ENCODE measurements at regions not wholly inside any gene's neighbourhood (a gene's known extent, or its start where the extent isn't known, plus 50 kb on each side); places are given as distances from the start of the nearest gene placed in this dataset.

GRCh38 chr12:58747533-58747932, 172.8 kb downstream of the LRIG3 start:
- no peak for TF ChIP-seq CTCF (IDR thresholded peaks at IDR 0.05; ENCODE audit: borderline replicate concordance, extremely low read depth, low read length, poor library complexity, severe bottlenecking)
- no peak for TF ChIP-seq EZH2 (IDR thresholded peaks at IDR 0.05; ENCODE audit: borderline replicate concordance, low read depth, low read length, severe bottlenecking)
